Motor neuron (in vitro differentiated cells): ENCODE measurements at regions not wholly inside any gene's neighbourhood (a gene's known extent, or its start where the extent isn't known, plus 50 kb on each side); places are given as distances from the start of the nearest gene placed in this dataset.

Experiments used
- ATAC-seq, 8 experiments: fragments of 200-7000 bp; cut with Tn5 transposase; replicated peaks in 6 of 8; 2 replicates each; pipeline ENCODE4 v1.8.0; 2021; ENCODE audit warnings: mild to moderate bottlenecking in 8 of 8, moderate library complexity in 8 of 8
- H3K27ac ChIP-seq, 2 donors: fragments of 250-450 bp; sonication (Bioruptor Pico); 2 replicates each; pipeline ENCODE4 v1.9.0; 2021; ENCODE audit warnings: antibody characterized with exemption in 2 of 2, mild to moderate bottlenecking in 2 of 2, moderate library complexity in 1 of 2
- H3K4me1 ChIP-seq, 2 donors: fragments of 250-450 bp; sonication (Bioruptor Pico); replicated peaks in 1 of 2; 2 replicates each; pipeline ENCODE4 v1.6.1; 2021; ENCODE audit warnings: antibody characterized with exemption in 2 of 2, mild to moderate bottlenecking in 2 of 2, moderate library complexity in 1 of 2
- H3K4me3 ChIP-seq, 5 donors: fragments of 250-450 bp; sonication (Bioruptor Pico); 2 replicates each; pipeline ENCODE4 v1.9.0; 2021; ENCODE audit warnings: antibody characterized with exemption in 5 of 5, mild to moderate bottlenecking in 5 of 5, moderate library complexity in 4 of 5
- WGBS, 10 experiments: fragments of 450-650 bp; shearing (Covaris generic); methylation state at CpG; one replicate each; pipeline ENCODE4 v1.0.0; 2022; 5-methylcytosine and 5-hydroxymethylcytosine counted together
- in situ Hi-C, 9 experiments: fragments of 400-800 bp; cut with MboI; loops; one replicate each; pipeline ENCODE4 v1.15.0; 2021; ENCODE audit warnings: low sequenced_read_pairs in 9 of 9, low pct_unique_long_range_greater_than_20kb in 2 of 9; ENCODE audit not compliant: unreplicated experiment in 9 of 9

GRCh38 chr16:49168126-49168525, 113.5 kb downstream of the CBLN1 start:
- H3K4me3 ChIP-seq = no peak overlapping the region
- no peak overlapping the region for H3K27ac ChIP-seq
- no peaks in the 10 kb centered on the region for H3K4me1 ChIP-seq
- WGBS, 10 experiments = 0 to 82% (median 25%) methylated on average over 1 of the region's 1 CpG; no CpG with 5 or more reads in 4 of the 10 experiments
- in situ Hi-C loops = no loop called here
- no peak for ATAC-seq

GRCh38 chr16:49165025-49165424, 116.6 kb downstream of the CBLN1 start:
- WGBS, 10 experiments = 23 to 100% (median 79%) methylated on average over 1 of the region's 1 CpG
- Histone ChIP-seq H3K4me1 (no peaks in the 10 kb centered on the region), H3K27ac (no peak overlapping the region), H3K4me3 (no peak overlapping the region)
- no peak for ATAC-seq
- in situ Hi-C loops = no loop called here

GRCh38 chr16:49161191-49161590, 120.4 kb downstream of the CBLN1 start:
- WGBS, 10 experiments = 0 to 94% (median 61%) methylated on average over 1 to 2 of the region's 2 CpGs

GRCh38 chr16:49158029-49158642, 123.5 kb downstream of the CBLN1 start:
- in situ Hi-C loops = no loop called here
- peak in 3 of 8 experiments; percentile 52 to 66 (median 61) for ATAC-seq
- 0 to 35% (median 8%) methylated on average over 1 to 2 of the region's 2 CpGs; no CpG with 5 or more reads in 4 of the 10 experiments for WGBS, 10 experiments
- no peak overlapping the region for H3K4me3 ChIP-seq
- H3K4me1 ChIP-seq = no peaks in the 10 kb centered on the region
- H3K27ac ChIP-seq = no peak overlapping the region

More at GRCh38 chr16:49161191-49161590, 120.4 kb downstream of the CBLN1 start:
- Histone ChIP-seq H3K27ac (no peak overlapping the region), H3K4me1 (no peaks in the 10 kb centered on the region), H3K4me3 (no peak overlapping the region)
- ATAC-seq = no peak
- in situ Hi-C loops = no loop called here

GRCh38 chr16:49150341-49150740, 131.3 kb downstream of the CBLN1 start:
- ATAC-seq = peak in 3 of 8 experiments; percentile 48 to 70 (median 54)
- in situ Hi-C loops = no loop called here
- no peak overlapping the region for H3K27ac ChIP-seq
- H3K4me1 ChIP-seq = no peaks in the 10 kb centered on the region
- 0 to 57% (median 17%) methylated on average over 1 to 2 of the region's 2 CpGs; no CpG with 5 or more reads in 7 of the 10 experiments for WGBS, 10 experiments
- H3K4me3 ChIP-seq = no peak overlapping the region

GRCh38 chr16:49148410-49148809, 133.2 kb downstream of the CBLN1 start:
- H3K4me1 ChIP-seq = no peaks in the 10 kb centered on the region
- ATAC-seq = peak in 2 of 8 experiments; percentile 37 to 77
- in situ Hi-C loops = no loop called here

GRCh38 chr16:49140618-49141017, 141.0 kb downstream of the CBLN1 start:
- 0 to 50% (median 20%) methylated on average over 1 to 4 of the region's 5 CpGs; no CpG with 5 or more reads in 3 of the 10 experiments for WGBS, 10 experiments
- no peak for ATAC-seq

More at GRCh38 chr16:49148410-49148809, 133.2 kb downstream of the CBLN1 start:
- 0 to 60% (median 6%) methylated on average over 1 to 4 of the region's 4 CpGs; no CpG with 5 or more reads in 3 of the 10 experiments for WGBS, 10 experiments
- Histone ChIP-seq H3K4me3 (no peak overlapping the region), H3K27ac (no peak overlapping the region)

GRCh38 chr16:49130397-49130796, 151.2 kb downstream of the CBLN1 start:
- WGBS, 10 experiments = 0 to 72% (median 46%) methylated on average over 1 to 2 of the region's 2 CpGs; no CpG with 5 or more reads in 4 of the 10 experiments
- in situ Hi-C loops = no loop called here
- Histone ChIP-seq H3K4me1 (no peaks in the 10 kb centered on the region), H3K27ac (no peak overlapping the region), H3K4me3 (no peak overlapping the region)
- ATAC-seq = no peak

More at GRCh38 chr16:49140618-49141017, 141.0 kb downstream of the CBLN1 start:
- H3K4me3 ChIP-seq = no peak overlapping the region
- H3K4me1 ChIP-seq = no peaks in the 10 kb centered on the region
- no peak overlapping the region for H3K27ac ChIP-seq
- in situ Hi-C loops = no loop called here

GRCh38 chr16:49129935-49130334, 151.7 kb downstream of the CBLN1 start:
- in situ Hi-C loops = no loop called here
- Histone ChIP-seq H3K4me3 (no peak overlapping the region), H3K4me1 (no peaks in the 10 kb centered on the region), H3K27ac (no peak overlapping the region)
- no peak for ATAC-seq
- 0 to 71% (median 38%) methylated on average over 1 of the region's 1 CpG; no CpG with 5 or more reads in 6 of the 10 experiments for WGBS, 10 experiments

- in situ Hi-C loops = no loop called here
- Histone ChIP-seq H3K4me1 (no peaks in the 10 kb centered on the region), H3K4me3 (no peak overlapping the region), H3K27ac (no peak overlapping the region)
- WGBS, 10 experiments = 0 to 100% (median 44%) methylated on average over 1 to 2 of the region's 2 CpGs; no CpG with 5 or more reads in 4 of the 10 experiments
- ATAC-seq = no peak
Observed at GRCh38 chr16:49128740-49129139, 152.9 kb downstream of the CBLN1 start.

GRCh38 chr16:49127103-49127502, 154.5 kb downstream of the CBLN1 start:
- no peak overlapping the region for H3K4me3 ChIP-seq
- in situ Hi-C loops = no loop called here
- 0 to 57% (median 0%) methylated on average over 1 of the region's 1 CpG; no CpG with 5 or more reads in 3 of the 10 experiments for WGBS, 10 experiments
- no peaks in the 10 kb centered on the region for H3K4me1 ChIP-seq
- H3K27ac ChIP-seq = no peak overlapping the region
- no peak for ATAC-seq

- ATAC-seq = no peak
- WGBS, 10 experiments = 0 to 88% (median 51%) methylated on average over 1 to 4 of the region's 5 CpGs; no CpG with 5 or more reads in 1 of the 10 experiments
- no peak overlapping the region for H3K27ac ChIP-seq
- H3K4me3 ChIP-seq = no peak overlapping the region
- H3K4me1 ChIP-seq = no peaks in the 10 kb centered on the region
- in situ Hi-C loops = no loop called here
Observed at GRCh38 chr16:49121636-49122035, 160.0 kb downstream of the CBLN1 start.

- in situ Hi-C loops = no loop called here
- H3K4me1 ChIP-seq = no peaks in the 10 kb centered on the region
- 17 to 86% (median 70%) methylated on average over 1 to 6 of the region's 6 CpGs; no CpG with 5 or more reads in 2 of the 10 experiments for WGBS, 10 experiments
- no peak overlapping the region for H3K27ac ChIP-seq
- no peak overlapping the region for H3K4me3 ChIP-seq
- no peak for ATAC-seq
Observed at GRCh38 chr16:49120631-49121030, 161.0 kb downstream of the CBLN1 start.

GRCh38 chr16:49116873-49117272, 164.8 kb downstream of the CBLN1 start:
- no peaks in the 10 kb centered on the region for H3K4me1 ChIP-seq
- in situ Hi-C loops = no loop called here
- H3K27ac ChIP-seq = no peak overlapping the region
- no peak for ATAC-seq
- WGBS, 10 experiments = 30 to 100% (median 67%) methylated on average over 1 to 3 of the region's 7 CpGs; no CpG with 5 or more reads in 4 of the 10 experiments
- no peak overlapping the region for H3K4me3 ChIP-seq
